ENCODE measurements at regions not wholly inside any gene's neighbourhood (a gene's known extent, or its start where the extent isn't known, plus 50 kb on each side); places are given as distances from the start of the nearest gene placed in this dataset.

- TF ChIP-seq CTCF (IDR thresholded peaks at IDR 0.05): no peak
- no peak for TF ChIP-seq POLR2A (IDR thresholded peaks at IDR 0.05)
Observed at GRCh38 chr14:62626416-62626815, 418.8 kb downstream of the KCNH5 start.

Measured in adrenal gland (tissue), 5 donors.